Pancreas (tissue), 10 donors: ENCODE measurements at regions not wholly inside any gene's neighbourhood (a gene's known extent, or its start where the extent isn't known, plus 50 kb on each side); places are given as distances from the start of the nearest gene placed in this dataset.

Source experiments
- ATAC-seq, 4 donors: fragments of 200-7000 bp; cut with Tn5 transposase; one replicate each; pipeline versions ENCODE4 v1.8.0 to v1.9.1; 2020; ENCODE audit warnings: mild to moderate bottlenecking in 4 of 4, moderate library complexity in 4 of 4
- DNase-seq, 6 donors: peaks; one replicate each; pipeline ENCODE4 v3.0.0-alpha.2; 2020
- FAIRE-seq: peaks from 2 replicates; lab custom pipeline; 2012; peaks lifted over from hg19 to GRCh38; lab: Jason Lieb, UNC
- H3K27ac ChIP-seq, 4 donors: fragments of 200-600 bp; sonication (generic); 1 replicate in 3 of 4; 2 replicates in 1 of 4; pipeline versions ENCODE4 v1.5.0 to v1.8.0; 2020
- H3K27me3 ChIP-seq, 4 donors: fragments of 200-600 bp; one replicate each; pipeline ENCODE4 v1.8.0; 2021
- H3K36me3 ChIP-seq, 3 donors: fragments of 200-600 bp; sonication (generic) in 1 of 3; one replicate each; pipeline versions ENCODE4 v1.5.0 to v1.8.0; 2020 to 2021
- H3K4me1 ChIP-seq, 3 donors: fragments of 200-600 bp; one replicate each; pipeline ENCODE4 v1.8.0; 2021
- H3K4me3 ChIP-seq, 4 donors: fragments of 200-600 bp; sonication (generic) in 2 of 4; one replicate each; pipeline versions ENCODE4 v1.5.0 to v1.8.0; 2020 to 2021
- H3K9me3 ChIP-seq, 4 donors: fragments of 200-600 bp; one replicate each; pipeline ENCODE4 v1.8.0; 2021
- CTCF ChIP-seq, 4 donors: fragments of 200-600 bp; sonication (generic) in 3 of 4; IDR thresholded peaks; one replicate each; pipeline versions ENCODE4 v1.5.0 to v1.8.0; 2021; ENCODE audit warnings: antibody characterized with exemption in 4 of 4
- WGBS, 2 donors: extraction: QIAGEN DNeasy Blood & Tissue Kit; methylation state at CpG; one replicate each; pipeline ENCODE4 v1.1.7; 2013; 5-methylcytosine and 5-hydroxymethylcytosine counted together
- intact Hi-C, 3 donors: fragments of 100-400 bp; cut with DNase I; formaldehyde crosslinking; loops; one replicate each; pipeline versions ENCODE4 v1.11.1 to v1.14.2; 2022
- donor health status: healthy with polysubstance abuse.
- donor health status: DM: no; HTN: no; CAD: no; lungs with moderate emphysema.
- donor health status: DM: no; HTN: no; CAD: no.
- donor health status: control.
- donor health status: control.
- donor health status: Bipolar disorder and iron deficiency.
- donor health status: DM: yes; HTN: yes; CAD: no.
- donor health status: DM: no; HTN: no; CAD: no.
- donor health status: DM: no; HTN: no; CAD: no.
- donor health status: DM: yes; HTN: yes; CAD: no.

DNA sequence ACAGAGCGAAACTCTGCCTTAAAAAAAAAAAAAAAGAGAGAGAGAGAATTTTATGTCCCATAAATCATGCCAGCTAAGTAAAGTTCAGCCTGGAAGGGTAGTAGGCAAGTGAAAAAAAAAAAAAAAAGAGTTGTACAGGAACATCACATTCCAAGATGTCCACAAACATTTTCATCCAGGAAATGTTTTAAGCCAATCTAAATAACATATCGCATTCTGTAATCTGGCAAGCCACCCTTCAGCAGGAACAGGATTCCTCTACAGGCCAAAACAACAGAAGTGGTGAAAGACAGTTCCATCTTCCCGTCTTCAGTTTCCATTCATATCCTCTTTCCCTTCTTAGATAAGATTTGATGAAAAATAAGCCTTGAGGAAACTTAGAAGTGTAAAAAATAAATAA, 1108.1 kb upstream of the DDX18 start:
- no peak for ATAC-seq
- intact Hi-C loops = no loop called here
- WGBS, 2 donors = 80 to 83% methylated on average over 3 of the region's 3 CpGs
- no peak for TF ChIP-seq CTCF (IDR thresholded peaks at IDR 0.05)
- no peak for FAIRE-seq
- no peak overlapping the region for H3K27ac ChIP-seq
- H3K4me3 ChIP-seq = no peak overlapping the region
- DNase-seq = no peak
- no peaks in the 10 kb centered on the region for H3K36me3 ChIP-seq
- no peaks in the 10 kb centered on the region for H3K27me3 ChIP-seq
- H3K9me3 ChIP-seq = no peaks in the 10 kb centered on the region
- H3K4me1 ChIP-seq = no peaks in the 10 kb centered on the region

DNA sequence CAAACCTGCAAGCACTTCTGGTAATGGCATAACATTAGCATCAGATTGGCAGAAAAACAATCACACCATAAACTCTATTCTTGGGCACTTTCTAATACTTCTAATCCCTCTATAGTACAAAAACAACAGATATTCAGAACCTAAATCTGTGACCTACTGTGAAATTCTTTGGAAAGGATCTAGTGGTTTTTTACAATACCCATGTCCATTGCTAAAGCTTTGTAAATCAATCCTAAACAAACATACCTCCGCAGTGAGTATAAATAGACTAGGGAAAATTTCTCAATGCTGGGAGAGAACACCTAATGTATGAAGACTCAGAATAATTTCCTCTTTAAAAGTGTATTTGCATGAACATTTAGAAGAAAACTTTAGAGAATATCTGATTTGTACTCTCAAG, 1098.5 kb upstream of the DDX18 start:
- no peak for TF ChIP-seq CTCF (IDR thresholded peaks at IDR 0.05)
- H3K4me1 ChIP-seq = no peaks in the 10 kb centered on the region
- intact Hi-C loops = no loop called here
- no peak overlapping the region for H3K4me3 ChIP-seq
- FAIRE-seq = no peak
- H3K9me3 ChIP-seq = no peaks in the 10 kb centered on the region
- no peaks in the 10 kb centered on the region for H3K36me3 ChIP-seq
- WGBS, 2 donors = 28 to 31% methylated on average over 1 of the region's 1 CpG
- H3K27me3 ChIP-seq = no peaks in the 10 kb centered on the region
- no peak for DNase-seq
- no peak for ATAC-seq
- H3K27ac ChIP-seq = no peak overlapping the region

GRCh38 chr2:116716444-116716843, 1098.0 kb upstream of the DDX18 start:
- Histone ChIP-seq H3K4me3 (no peak overlapping the region), H3K9me3 (no peaks in the 10 kb centered on the region), H3K27ac (no peak overlapping the region), H3K36me3 (no peaks in the 10 kb centered on the region), H3K27me3 (no peaks in the 10 kb centered on the region), H3K4me1 (no peaks in the 10 kb centered on the region)
- intact Hi-C loops = no loop called here
- no peak for DNase-seq
- 54 to 72% methylated on average over 2 of the region's 2 CpGs for WGBS, 2 donors
- FAIRE-seq = no peak
- TF ChIP-seq CTCF (IDR thresholded peaks at IDR 0.05) = no peak
- ATAC-seq = no peak

- FAIRE-seq (no peak), DNase-seq (peak in 1 of 6 donors; percentile 43), ATAC-seq (no peak)
- Histone ChIP-seq H3K27me3 (no peaks in the 10 kb centered on the region), H3K27ac (no peak overlapping the region), H3K9me3 (no peaks in the 10 kb centered on the region), H3K4me3 (no peak overlapping the region), H3K4me1 (no peaks in the 10 kb centered on the region), H3K36me3 (no peaks in the 10 kb centered on the region)
- 70 to 72% methylated on average over 4 of the region's 4 CpGs for WGBS, 2 donors
- TF ChIP-seq CTCF (IDR thresholded peaks at IDR 0.05) = no peak
- intact Hi-C loops = no loop called here
Observed at GRCh38 chr2:116717832-116718231, 1096.7 kb upstream of the DDX18 start.

- TF ChIP-seq CTCF (IDR thresholded peaks at IDR 0.05) = no peak
- DNase-seq (no peak), ATAC-seq (no peak), FAIRE-seq (no peak)
- 64 to 78% methylated on average over 4 of the region's 4 CpGs for WGBS, 2 donors
- Histone ChIP-seq H3K36me3 (no peaks in the 10 kb centered on the region), H3K27ac (no peak overlapping the region), H3K27me3 (no peaks in the 10 kb centered on the region), H3K9me3 (no peaks in the 10 kb centered on the region), H3K4me1 (no peaks in the 10 kb centered on the region), H3K4me3 (no peak overlapping the region)
- intact Hi-C loops = no loop called here
Observed at GRCh38 chr2:116718451-116718850, 1096.0 kb upstream of the DDX18 start.
